ENCODE measurements at regions not wholly inside any gene's neighbourhood (a gene's known extent, or its start where the extent isn't known, plus 50 kb on each side); places are given as distances from the start of the nearest gene placed in this dataset.

DNA sequence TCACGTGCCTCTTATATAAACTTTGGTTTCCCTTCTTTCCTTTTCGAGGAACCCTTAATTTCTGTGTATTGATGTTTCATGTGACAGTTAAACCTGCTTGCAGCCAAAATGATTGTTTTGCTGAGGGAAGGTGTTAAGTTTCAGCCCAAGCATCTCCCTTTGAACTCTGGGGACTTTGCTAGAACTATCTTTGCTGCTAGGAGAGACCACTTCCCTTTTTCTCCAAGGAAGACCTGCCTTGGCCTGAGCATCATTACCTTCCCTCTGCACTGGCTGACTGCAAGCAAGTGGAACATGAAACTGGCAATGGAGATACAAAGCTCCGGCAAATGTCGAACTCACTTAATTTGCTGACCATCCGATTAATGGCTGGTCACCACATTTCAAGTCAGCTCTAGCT, 192.8 kb downstream of the GRIN2B start:
- no peaks in the 10 kb centered on the region for H3K4me1 ChIP-seq
- no peak overlapping the region for H3K4me3 ChIP-seq
- intact Hi-C loops (cut with DNase I): no loop called here
- TF ChIP-seq, protein P1, sequence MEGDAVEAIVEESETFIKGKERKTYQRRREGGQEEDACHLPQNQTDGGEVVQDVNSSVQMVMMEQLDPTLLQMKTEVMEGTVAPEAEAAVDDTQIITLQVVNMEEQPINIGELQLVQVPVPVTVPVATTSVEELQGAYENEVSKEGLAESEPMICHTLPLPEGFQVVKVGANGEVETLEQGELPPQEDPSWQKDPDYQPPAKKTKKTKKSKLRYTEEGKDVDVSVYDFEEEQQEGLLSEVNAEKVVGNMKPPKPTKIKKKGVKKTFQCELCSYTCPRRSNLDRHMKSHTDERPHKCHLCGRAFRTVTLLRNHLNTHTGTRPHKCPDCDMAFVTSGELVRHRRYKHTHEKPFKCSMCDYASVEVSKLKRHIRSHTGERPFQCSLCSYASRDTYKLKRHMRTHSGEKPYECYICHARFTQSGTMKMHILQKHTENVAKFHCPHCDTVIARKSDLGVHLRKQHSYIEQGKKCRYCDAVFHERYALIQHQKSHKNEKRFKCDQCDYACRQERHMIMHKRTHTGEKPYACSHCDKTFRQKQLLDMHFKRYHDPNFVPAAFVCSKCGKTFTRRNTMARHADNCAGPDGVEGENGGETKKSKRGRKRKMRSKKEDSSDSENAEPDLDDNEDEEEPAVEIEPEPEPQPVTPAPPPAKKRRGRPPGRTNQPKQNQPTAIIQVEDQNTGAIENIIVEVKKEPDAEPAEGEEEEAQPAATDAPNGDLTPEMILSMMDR (IDR thresholded peaks at IDR 0.05): no peak
- H3K9ac ChIP-seq (ENCODE audit: low read depth in 2 of 2, low read length in 2 of 2): no peak overlapping the region
- DNase-seq: no peak
- no peaks in the 10 kb centered on the region for H3K27me3 ChIP-seq
- H3K36me3 ChIP-seq: no peaks in the 10 kb centered on the region
- H3K9me3 ChIP-seq: no peaks in the 10 kb centered on the region
- no peak overlapping the region for H3K27ac ChIP-seq

DNA sequence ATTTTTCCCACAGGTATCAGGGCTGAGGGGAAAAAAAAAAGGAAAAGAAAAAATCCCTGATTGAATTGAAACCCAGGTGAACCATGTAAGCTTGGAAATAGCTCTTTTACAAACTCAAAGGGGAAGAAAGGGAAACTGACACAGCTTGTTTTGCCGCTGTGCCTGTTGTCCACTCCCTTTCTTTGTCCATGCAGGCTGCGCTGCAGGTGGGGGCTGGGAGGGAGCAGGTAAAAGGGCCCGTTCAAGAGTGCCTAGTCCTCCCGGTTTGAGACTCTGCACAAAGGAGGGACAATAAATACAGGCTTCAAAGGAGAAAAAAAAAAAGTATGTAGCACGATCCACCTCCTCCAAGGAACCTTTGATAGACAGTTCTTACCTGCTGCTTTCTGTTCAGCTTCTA, 194.8 kb downstream of the GRIN2B start:
- Histone ChIP-seq H3K9me3 (no peaks in the 10 kb centered on the region), H3K36me3 (no peaks in the 10 kb centered on the region), H3K4me1 (no peaks in the 10 kb centered on the region), H3K27ac (no peak overlapping the region), H3K27me3 (no peaks in the 10 kb centered on the region), H3K9ac (ENCODE audit: low read depth in 2 of 2, low read length in 2 of 2) (no peak overlapping the region), H3K4me3 (no peak overlapping the region)
- TF ChIP-seq, protein P1 (IDR thresholded peaks at IDR 0.05): no peak
- no peak for DNase-seq
- intact Hi-C loops (cut with DNase I): no loop called here

GRCh38 chr12:13784504-13784903, 196.9 kb downstream of the GRIN2B start:
- Histone ChIP-seq H3K36me3 (no peaks in the 10 kb centered on the region), H3K4me1 (no peaks in the 10 kb centered on the region), H3K27ac (no peak overlapping the region), H3K9me3 (no peaks in the 10 kb centered on the region), H3K4me3 (no peak overlapping the region), H3K27me3 (no peaks in the 10 kb centered on the region), H3K9ac (ENCODE audit: low read depth in 2 of 2, low read length in 2 of 2) (no peak overlapping the region)
- intact Hi-C loops (cut with DNase I): no loop called here
- TF ChIP-seq, protein P1 (IDR thresholded peaks at IDR 0.05): no peak
- no peak for DNase-seq

GRCh38 chr12:13780453-13780852, 200.9 kb downstream of the GRIN2B start:
- TF ChIP-seq, protein P1 (IDR thresholded peaks at IDR 0.05): no peak
- intact Hi-C loops (cut with DNase I): no loop called here
- H3K9ac ChIP-seq (ENCODE audit: low read depth in 2 of 2, low read length in 2 of 2): no peak overlapping the region

DNA sequence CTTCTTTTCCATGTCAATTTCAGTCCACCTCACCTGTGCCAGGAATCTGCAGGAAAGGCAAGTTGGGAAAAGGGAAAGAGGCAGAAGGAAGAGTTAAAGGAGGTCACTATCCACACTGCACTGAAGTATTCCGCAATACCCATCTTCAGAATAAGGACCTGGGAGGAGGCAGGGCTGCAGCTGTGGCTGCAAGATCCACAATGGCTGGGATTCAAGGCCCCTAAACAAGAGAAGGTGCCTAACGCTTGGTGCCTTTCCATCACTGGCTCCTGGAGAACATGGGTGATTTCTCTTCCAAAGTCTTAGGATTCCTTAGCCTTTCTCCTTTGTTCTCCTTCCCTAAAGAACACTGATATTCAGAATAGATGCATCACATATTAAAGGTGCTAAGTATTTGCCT, 204.0 kb downstream of the GRIN2B start:
- no peak for DNase-seq
- no peaks in the 10 kb centered on the region for H3K36me3 ChIP-seq
- H3K9me3 ChIP-seq: no peaks in the 10 kb centered on the region
- no peak overlapping the region for H3K4me3 ChIP-seq
- intact Hi-C loops (cut with DNase I): no loop called here
- no peaks in the 10 kb centered on the region for H3K4me1 ChIP-seq
- TF ChIP-seq, protein P1 (IDR thresholded peaks at IDR 0.05): no peak
- H3K27me3 ChIP-seq: no peaks in the 10 kb centered on the region
- no peak overlapping the region for H3K27ac ChIP-seq
- no peak overlapping the region for H3K9ac ChIP-seq (ENCODE audit: low read depth in 2 of 2, low read length in 2 of 2)

More at GRCh38 chr12:13780453-13780852, 200.9 kb downstream of the GRIN2B start:
- H3K36me3 ChIP-seq: no peaks in the 10 kb centered on the region
- no peak overlapping the region for H3K27ac ChIP-seq
- H3K27me3 ChIP-seq: no peaks in the 10 kb centered on the region
- no peak overlapping the region for H3K4me3 ChIP-seq
- H3K4me1 ChIP-seq: no peaks in the 10 kb centered on the region
- no peak for DNase-seq
- H3K9me3 ChIP-seq: no peaks in the 10 kb centered on the region

GRCh38 chr12:13772264-13772663, 209.1 kb downstream of the GRIN2B start:
- H3K27ac ChIP-seq: no peak overlapping the region
- TF ChIP-seq, protein P1 (IDR thresholded peaks at IDR 0.05): no peak
- H3K4me1 ChIP-seq: no peaks in the 10 kb centered on the region
- H3K4me3 ChIP-seq: no peak overlapping the region
- intact Hi-C loops (cut with DNase I): no loop called here
- no peaks in the 10 kb centered on the region for H3K36me3 ChIP-seq
- H3K9me3 ChIP-seq: no peaks in the 10 kb centered on the region
- DNase-seq: no peak
- H3K9ac ChIP-seq (ENCODE audit: low read depth in 2 of 2, low read length in 2 of 2): no peak overlapping the region
- no peaks in the 10 kb centered on the region for H3K27me3 ChIP-seq

All from colonic mucosa (tissue), 4 donors.